Effector memory CD4-positive, alpha-beta T cell (primary cell): ENCODE measurements at regions not wholly inside any gene's neighbourhood (a gene's known extent, or its start where the extent isn't known, plus 50 kb on each side); places are given as distances from the start of the nearest gene placed in this dataset.
A peak's percentile ranks its signal among the peaks of the same experiment; 100 is the strongest.

Source experiments
- DNase-seq, 3 donors: peaks; one replicate each; pipeline ENCODE4 v3.0.0-alpha.2; 2020
- H3K27ac ChIP-seq: 2 replicates; pipeline ENCODE4 v1.7.0; 2013; ENCODE audit warnings: mild to moderate bottlenecking, low read length, moderate library complexity; ENCODE audit not compliant: insufficient read depth, poor library complexity, severe bottlenecking
- H3K27me3 ChIP-seq: replicated peaks from 2 replicates; pipeline ENCODE4 v1.7.0; 2013; ENCODE audit warnings: mild to moderate bottlenecking, low read length; ENCODE audit not compliant: insufficient read depth, control insufficient read depth, poor library complexity, severe bottlenecking
- H3K36me3 ChIP-seq: 2 replicates; pipeline ENCODE4 v1.7.0; 2013; ENCODE audit warnings: mild to moderate bottlenecking, low read length, moderate library complexity; ENCODE audit not compliant: control insufficient read depth, insufficient read depth
- H3K4me1 ChIP-seq: 2 replicates; pipeline ENCODE4 v1.7.0; 2013; ENCODE audit warnings: low read length, mild to moderate bottlenecking; ENCODE audit not compliant: control insufficient read depth, insufficient read depth, poor library complexity, severe bottlenecking
- H3K4me3 ChIP-seq: 2 replicates; pipeline ENCODE4 v1.7.0; 2013; ENCODE audit warnings: low read length, low read depth, mild to moderate bottlenecking; ENCODE audit not compliant: insufficient read depth, poor library complexity, severe bottlenecking
- H3K9me3 ChIP-seq: 2 replicates; pipeline ENCODE4 v1.7.0; 2013; ENCODE audit warnings: mild to moderate bottlenecking, low read length, moderate library complexity; ENCODE audit not compliant: control insufficient read depth

DNA sequence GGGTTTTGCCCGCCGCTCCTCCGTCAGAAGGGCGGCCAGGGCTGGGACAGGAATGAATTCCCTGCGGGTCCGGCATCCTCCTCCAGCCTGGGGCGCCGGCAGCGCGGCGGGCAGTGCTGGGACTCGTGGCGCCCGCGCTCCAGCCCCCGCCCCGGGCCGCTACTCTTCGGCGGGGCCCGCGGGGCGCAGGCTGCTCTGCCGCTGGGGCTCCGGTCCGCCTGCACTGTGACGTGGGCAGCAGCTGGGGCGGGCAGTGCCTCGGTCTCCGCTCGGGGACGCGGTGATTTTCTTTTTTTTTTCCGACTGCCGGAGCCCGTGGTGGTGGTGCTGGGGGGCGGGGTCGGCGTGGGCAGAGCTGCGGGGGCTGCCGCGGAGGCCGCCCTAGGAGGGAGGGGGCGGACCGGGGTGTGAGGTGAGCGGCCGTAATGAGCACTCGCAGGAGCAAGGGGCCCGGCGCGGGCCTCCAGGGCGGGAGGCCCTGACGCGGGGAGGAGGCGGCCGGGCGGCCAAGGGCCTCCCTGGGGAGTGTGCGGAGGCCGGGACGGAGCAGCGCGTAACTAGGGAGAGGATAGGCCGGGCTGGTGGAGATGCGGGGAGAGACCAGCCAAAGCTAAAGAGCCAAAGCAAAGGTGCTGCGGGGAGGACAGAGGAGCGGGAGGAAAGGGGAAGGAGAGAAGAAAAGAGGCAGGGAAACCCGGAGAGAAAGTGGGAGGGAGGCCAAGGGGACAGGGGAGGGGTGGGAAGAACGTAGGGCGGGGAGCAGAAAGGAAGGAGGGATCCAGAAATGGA lies 73.3 kb upstream of the ZBED5 start:
- H3K27ac ChIP-seq: no peak overlapping the region
- peak overlapping the region; percentile 66 for H3K4me3 ChIP-seq
- peak; percentile 9 to 27 (median 15) for DNase-seq
- H3K4me1 ChIP-seq: peaks cover 9% of the 10 kb centered on the region
- no peaks in the 10 kb centered on the region for H3K9me3 ChIP-seq
- H3K27me3 ChIP-seq: peaks cover 18% of the 10 kb centered on the region
- no peaks in the 10 kb centered on the region for H3K36me3 ChIP-seq

DNA sequence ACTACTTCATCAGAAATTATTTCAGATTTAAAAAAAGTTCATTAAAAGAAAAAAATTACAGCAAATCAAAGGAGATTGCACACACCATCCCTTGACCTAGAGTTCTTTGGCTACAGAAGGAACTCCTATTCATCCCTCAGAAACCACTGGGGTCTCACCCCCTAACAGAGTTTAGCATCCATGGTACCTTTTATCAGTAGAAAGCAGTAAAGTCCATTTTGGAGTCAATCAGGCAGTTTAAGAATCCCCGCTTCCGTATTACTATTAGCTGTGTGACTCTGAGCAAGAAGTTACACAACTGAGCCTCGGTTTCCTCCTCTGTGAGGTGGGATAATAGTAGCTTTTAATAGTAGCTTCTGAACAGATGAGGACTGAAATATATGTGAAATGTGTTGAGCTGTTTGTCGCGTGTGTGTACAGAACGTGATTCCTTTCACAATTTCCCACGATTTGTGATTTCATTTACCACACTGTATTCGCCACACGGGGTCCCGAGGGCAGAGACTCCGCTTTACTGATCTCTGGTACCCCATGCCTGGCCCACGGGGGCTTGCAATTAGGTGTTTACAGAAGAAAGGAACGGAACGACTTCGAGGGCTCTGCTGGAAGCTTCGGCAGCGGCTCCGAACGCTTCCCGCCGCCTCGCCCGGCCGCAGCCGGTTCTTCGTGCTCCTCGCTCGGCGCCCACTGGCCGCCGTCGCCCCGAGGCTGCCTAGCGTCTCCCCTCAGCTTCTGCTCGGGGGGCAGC lies 72.5 kb upstream of the ZBED5 start:
- Histone ChIP-seq H3K36me3 (no peaks in the 10 kb centered on the region), H3K9me3 (no peaks in the 10 kb centered on the region), H3K27ac (no peak overlapping the region), H3K4me3 (peak overlapping the region; percentile 66), H3K4me1 (peaks cover 9% of the 10 kb centered on the region), H3K27me3 (peaks cover 18% of the 10 kb centered on the region)
- no peak for DNase-seq

DNA sequence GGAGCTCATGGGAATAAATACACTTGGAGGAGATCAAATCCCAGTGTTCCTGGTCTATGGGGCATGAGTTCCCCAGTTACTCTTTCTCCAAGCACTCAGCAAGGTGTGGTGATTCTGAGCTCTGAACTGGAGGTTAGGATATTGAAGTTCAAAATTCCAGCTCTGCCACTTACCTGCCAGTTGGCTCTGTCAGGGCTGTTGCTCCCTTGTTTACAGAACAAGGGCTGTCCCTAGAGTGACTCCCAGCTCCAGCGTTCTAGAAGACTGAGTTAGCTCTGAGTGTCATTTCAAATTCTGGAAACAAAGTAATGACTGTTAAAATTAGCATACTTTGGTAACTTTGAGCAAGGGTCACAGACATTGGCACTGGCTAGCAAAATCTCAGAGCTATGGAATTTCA lies 69.7 kb upstream of the ZBED5 start:
- H3K27me3 ChIP-seq: peaks cover 15% of the 10 kb centered on the region

DNA sequence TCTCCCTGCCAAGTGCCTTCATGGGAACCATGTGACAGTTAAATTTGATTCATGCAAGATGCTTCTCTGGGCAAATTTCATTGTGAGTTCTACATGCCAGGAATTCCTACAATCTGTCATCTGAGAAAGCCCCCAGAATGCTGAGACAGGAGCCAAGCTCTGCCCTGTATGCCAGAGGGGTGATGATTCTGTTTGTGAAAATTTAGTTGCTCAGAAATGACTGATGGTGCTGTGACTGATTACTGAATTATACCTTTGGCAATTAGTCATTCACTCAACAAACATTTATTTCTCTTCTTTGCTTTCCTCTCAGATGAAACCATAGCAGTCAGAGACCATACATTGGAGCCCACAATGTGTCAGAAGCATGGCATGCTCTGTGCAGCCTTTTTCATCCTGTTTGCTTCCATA lies 69.0 kb upstream of the ZBED5 start:
- Histone ChIP-seq H3K4me3 (no peak overlapping the region), H3K4me1 (peaks cover 8% of the 10 kb centered on the region), H3K27me3 (peaks cover 14% of the 10 kb centered on the region), H3K36me3 (no peaks in the 10 kb centered on the region), H3K9me3 (no peaks in the 10 kb centered on the region), H3K27ac (no peak overlapping the region)
- no peak for DNase-seq

More for the DNA sequence above, 69.7 kb upstream of the ZBED5 start:
- Histone ChIP-seq H3K27ac (no peak overlapping the region), H3K9me3 (no peaks in the 10 kb centered on the region), H3K36me3 (no peaks in the 10 kb centered on the region), H3K4me3 (no peak overlapping the region), H3K4me1 (peaks cover 9% of the 10 kb centered on the region)
- DNase-seq: no peak

DNA sequence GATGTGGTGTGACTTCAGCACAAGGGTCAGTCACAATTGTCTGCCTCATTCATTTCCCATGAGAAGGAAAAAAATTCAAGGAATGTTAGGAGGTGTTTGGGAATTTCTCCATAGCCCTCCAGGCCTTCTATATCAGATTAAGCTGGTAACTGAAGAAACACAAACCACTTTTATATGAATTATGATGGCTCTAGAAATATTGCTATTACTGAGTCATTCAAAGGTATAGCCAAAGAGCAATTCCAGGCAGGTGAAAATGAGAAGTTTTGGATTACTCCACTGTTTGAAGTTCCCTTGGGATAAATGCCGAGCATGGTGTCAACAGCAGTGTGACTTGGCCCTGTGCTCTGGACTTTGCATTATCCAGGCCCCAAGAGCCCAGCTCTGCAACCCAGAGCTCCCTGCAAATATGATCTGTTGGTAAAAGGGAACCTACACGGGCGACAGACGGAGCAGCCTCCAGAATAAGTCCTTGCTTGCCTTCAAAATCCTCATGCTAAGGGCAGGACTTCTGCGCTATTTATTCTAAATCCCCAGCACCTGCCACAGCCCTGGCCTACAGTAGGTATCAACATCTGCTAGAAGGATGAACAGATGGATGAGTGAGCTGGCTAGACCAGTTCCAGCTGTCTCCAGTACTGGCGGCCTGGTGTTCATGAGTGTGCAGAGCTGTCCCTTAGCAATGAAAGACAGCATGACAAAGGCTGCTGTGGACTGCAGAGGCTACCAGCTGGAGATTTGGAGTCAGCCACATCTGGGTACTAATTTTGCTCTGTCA lies 67.5 kb upstream of the ZBED5 start:
- no peaks in the 10 kb centered on the region for H3K4me1 ChIP-seq
- no peak overlapping the region for H3K4me3 ChIP-seq
- no peak for DNase-seq
- H3K27me3 ChIP-seq: peaks cover under 1% of the 10 kb centered on the region
- H3K9me3 ChIP-seq: no peaks in the 10 kb centered on the region
- H3K27ac ChIP-seq: no peak overlapping the region
- no peaks in the 10 kb centered on the region for H3K36me3 ChIP-seq

DNA sequence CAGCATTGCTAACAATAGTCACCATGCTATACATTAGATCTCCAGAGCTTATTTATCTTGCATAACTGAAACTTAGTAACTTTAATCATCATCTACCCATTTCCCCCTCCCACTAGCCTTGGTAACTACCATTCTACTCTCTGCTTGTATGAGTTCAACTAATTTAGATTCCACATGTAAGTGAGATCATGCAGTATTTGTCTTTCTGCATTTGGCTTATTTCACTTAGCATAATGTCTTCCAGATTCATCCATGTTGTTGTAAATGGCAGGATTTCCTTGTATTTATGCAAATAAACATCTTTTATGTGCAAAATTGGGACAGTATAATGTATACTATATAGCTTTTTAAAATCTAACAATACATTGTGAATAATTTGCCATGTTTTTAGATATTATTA lies 66.0 kb upstream of the ZBED5 start:
- no peaks in the 10 kb centered on the region for H3K9me3 ChIP-seq
- H3K27ac ChIP-seq: no peak overlapping the region
- H3K4me1 ChIP-seq: no peaks in the 10 kb centered on the region
- no peaks in the 10 kb centered on the region for H3K36me3 ChIP-seq
- DNase-seq: no peak
- no peak overlapping the region for H3K4me3 ChIP-seq
- no peaks in the 10 kb centered on the region for H3K27me3 ChIP-seq

DNA sequence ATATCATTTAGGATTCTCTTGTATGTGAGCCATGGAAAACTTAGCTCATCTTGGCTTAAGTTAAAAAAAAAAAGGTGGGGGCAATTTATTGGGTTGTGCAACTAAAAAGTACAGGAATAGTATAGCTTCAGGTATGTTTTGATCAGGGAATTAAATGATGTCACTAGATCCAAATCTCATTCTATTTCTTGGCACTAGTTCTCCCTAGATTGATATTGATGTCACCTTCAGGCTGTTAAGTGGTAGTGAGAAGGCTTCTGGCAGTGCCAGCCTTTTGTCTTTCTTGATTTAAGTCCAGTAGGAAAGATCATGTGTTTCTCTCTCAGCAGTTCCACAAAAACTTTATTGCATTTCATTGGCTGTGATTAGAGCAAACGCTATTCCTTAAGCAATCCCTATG lies 65.0 kb upstream of the ZBED5 start:
- Histone ChIP-seq H3K4me3 (no peak overlapping the region), H3K4me1 (no peaks in the 10 kb centered on the region), H3K27me3 (no peaks in the 10 kb centered on the region), H3K9me3 (no peaks in the 10 kb centered on the region), H3K27ac (no peak overlapping the region), H3K36me3 (no peaks in the 10 kb centered on the region)
- DNase-seq: no peak

DNA sequence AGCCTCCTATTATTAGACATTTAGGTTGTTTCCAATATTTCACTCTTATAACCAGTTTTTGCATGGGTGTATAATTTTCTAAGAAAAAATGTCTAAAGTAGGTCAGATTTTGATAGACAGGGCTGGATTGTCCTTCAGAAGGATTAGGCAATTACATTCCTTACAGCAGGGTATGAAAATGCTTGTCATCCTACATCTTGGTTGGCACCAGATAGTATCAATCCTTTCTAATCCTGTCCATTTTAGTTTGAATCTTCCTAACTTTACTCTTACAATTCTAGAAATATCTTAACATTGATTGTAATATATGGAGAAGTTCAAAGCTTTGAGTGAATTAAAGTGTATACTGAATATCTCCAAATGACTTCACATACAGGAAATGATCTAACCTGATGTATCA lies 63.0 kb upstream of the ZBED5 start:
- H3K27ac ChIP-seq: no peak overlapping the region
- H3K36me3 ChIP-seq: no peaks in the 10 kb centered on the region
- H3K9me3 ChIP-seq: no peaks in the 10 kb centered on the region
- H3K4me3 ChIP-seq: no peak overlapping the region
- H3K27me3 ChIP-seq: no peaks in the 10 kb centered on the region
- H3K4me1 ChIP-seq: no peaks in the 10 kb centered on the region
- DNase-seq: no peak

DNA sequence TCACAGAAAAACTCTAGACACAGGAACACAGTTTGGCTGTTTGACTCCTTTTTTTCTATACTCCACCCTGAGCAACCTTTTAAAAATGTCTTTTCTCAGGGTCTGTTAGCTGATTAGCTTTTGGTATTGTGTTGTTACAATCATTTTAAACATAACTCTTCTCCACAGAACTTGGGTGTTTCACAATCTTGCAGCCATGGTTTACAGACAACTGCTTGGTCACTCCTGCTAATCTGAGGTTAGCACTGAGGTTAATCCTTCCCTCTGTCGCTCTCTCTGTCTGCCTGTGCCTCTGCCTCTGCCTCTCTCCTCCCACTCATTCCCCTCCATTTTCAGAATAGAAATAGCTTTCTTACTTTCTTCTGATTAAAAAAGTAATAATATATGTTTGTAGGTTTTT lies 62.4 kb upstream of the ZBED5 start:
- no peak for DNase-seq
- no peak overlapping the region for H3K4me3 ChIP-seq

DNA sequence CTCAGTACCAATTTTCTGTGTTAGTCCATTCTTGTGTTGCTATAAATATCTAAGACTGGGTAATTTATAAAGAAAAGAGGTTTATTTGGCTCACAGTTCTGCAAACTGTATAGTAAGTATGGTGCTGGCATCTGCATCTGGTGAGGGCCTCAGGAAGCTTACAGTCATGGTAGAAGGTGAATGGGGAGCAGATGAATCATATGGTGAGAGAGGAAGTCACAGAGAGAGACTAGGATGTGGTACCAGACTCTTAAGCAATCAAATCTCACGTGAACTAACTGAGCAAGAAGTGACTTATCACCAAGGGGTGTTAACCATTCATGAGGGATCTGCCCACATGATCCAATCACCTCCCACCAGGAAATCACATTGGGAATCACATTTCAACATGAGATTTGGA lies 60.8 kb upstream of the ZBED5 start:
- Histone ChIP-seq H3K4me3 (no peak overlapping the region), H3K4me1 (no peaks in the 10 kb centered on the region), H3K36me3 (no peaks in the 10 kb centered on the region), H3K27ac (no peak overlapping the region), H3K27me3 (no peaks in the 10 kb centered on the region), H3K9me3 (no peaks in the 10 kb centered on the region)
- DNase-seq: no peak

More for the DNA sequence above, 62.4 kb upstream of the ZBED5 start:
- Histone ChIP-seq H3K4me1 (no peaks in the 10 kb centered on the region), H3K27ac (no peak overlapping the region), H3K9me3 (no peaks in the 10 kb centered on the region), H3K27me3 (no peaks in the 10 kb centered on the region), H3K36me3 (no peaks in the 10 kb centered on the region)
